ENCODE measurements at regions not wholly inside any gene's neighbourhood (a gene's known extent, or its start where the extent isn't known, plus 50 kb on each side); places are given as distances from the start of the nearest gene placed in this dataset.

DNA sequence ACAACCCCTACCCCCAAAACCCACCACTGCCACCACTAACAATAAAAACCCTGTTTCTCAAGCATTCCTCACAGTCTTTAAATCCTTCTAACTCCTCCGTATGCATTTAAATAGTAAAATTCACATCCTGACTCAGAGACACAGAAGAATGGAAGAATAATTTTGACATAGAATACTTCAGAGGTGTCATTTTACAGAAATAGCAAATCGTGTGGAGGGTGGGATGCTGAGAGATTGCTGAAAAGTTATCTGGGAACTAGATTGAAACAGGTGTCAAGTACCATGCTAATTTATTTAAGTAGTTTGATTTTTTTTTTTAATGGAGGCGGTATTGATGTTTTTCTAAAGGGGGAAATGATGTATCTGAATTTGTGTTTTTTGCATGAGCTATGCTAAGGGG lies 575.2 kb upstream of the TPK1 start (continued):
- TF ChIP-seq, protein P1, sequence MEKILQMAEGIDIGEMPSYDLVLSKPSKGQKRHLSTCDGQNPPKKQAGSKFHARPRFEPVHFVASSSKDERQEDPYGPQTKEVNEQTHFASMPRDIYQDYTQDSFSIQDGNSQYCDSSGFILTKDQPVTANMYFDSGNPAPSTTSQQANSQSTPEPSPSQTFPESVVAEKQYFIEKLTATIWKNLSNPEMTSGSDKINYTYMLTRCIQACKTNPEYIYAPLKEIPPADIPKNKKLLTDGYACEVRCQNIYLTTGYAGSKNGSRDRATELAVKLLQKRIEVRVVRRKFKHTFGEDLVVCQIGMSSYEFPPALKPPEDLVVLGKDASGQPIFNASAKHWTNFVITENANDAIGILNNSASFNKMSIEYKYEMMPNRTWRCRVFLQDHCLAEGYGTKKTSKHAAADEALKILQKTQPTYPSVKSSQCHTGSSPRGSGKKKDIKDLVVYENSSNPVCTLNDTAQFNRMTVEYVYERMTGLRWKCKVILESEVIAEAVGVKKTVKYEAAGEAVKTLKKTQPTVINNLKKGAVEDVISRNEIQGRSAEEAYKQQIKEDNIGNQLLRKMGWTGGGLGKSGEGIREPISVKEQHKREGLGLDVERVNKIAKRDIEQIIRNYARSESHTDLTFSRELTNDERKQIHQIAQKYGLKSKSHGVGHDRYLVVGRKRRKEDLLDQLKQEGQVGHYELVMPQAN (IDR thresholded peaks at IDR 0.05; ENCODE audit: borderline replicate concordance) = no peak
- no peak for TF ChIP-seq ZC3H4 (CRISPR knock-in tag; IDR thresholded peaks at IDR 0.05; ENCODE audit: borderline replicate concordance)

DNA sequence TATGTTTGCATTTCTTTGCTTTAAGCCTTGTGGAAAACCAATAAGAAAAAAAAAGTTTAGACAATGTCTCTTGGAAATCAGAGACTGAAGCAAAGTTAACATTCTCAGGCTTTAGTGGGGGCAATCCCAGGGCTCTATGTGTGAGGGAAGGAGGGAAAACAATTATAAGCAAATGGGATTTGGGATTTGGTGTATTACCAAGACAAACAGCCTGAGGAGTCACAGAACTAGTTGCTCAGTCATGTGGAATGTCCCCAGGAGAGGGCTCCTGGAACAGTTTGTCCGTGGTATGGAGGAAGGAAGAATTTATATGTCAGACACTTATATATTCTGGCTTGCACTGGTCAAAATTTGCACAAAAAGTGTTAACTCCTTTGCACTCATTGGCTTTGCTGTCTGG lies 562.9 kb upstream of the TPK1 start:
- no peaks in the 10 kb centered on the region for H3K79me2 ChIP-seq (ENCODE audit: control insufficient read depth, insufficient read depth, low read length)
- H3K27ac ChIP-seq (ENCODE audit: extremely low read depth, low read depth, low read length) = no peak overlapping the region
- no peaks in the 10 kb centered on the region for H3K4me1 ChIP-seq (replicated peaks in 1 of 2; ENCODE audit: control insufficient read depth in 2 of 2, insufficient read depth in 2 of 2, low read length in 2 of 2)
- ATAC-seq = no peak
- ChIA-PET CTCF (ENCODE audit: low intra/inter-chr PET ratio) (no interaction called here), POLR2A (no interaction called here)
- TF ChIP-seq PCBP2 (IDR thresholded peaks at IDR 0.05; ENCODE audit: low read depth, low read length, poor library complexity, severe bottlenecking) (no peak), ZNF583 (CRISPR knock-in tag; IDR thresholded peaks at IDR 0.05) (no peak), ZNF3 (CRISPR knock-in tag; IDR thresholded peaks at IDR 0.05) (no peak), ZNF431 (CRISPR knock-in tag; IDR thresholded peaks at IDR 0.05) (no peak)
- intact Hi-C loops (cut with micrococcal nuclease) = no loop called here
- DNase-seq (ENCODE audit: extremely low read depth in 1 of 4, low spot score in 3 of 4) = no peak
- no peak for FAIRE-seq
- no peak overlapping the region for H3K4me2 ChIP-seq (ENCODE audit: insufficient read depth, low read length)
- H3K36me3 ChIP-seq (ENCODE audit: control insufficient read depth, insufficient read depth, low read length) = no peaks in the 10 kb centered on the region
- H3K27me3 ChIP-seq (ENCODE audit: control insufficient read depth in 2 of 2, insufficient read depth in 2 of 2, low read length in 2 of 2) = no peaks in the 10 kb centered on the region
- WGBS (ENCODE audit: insufficient coverage, low coverage, missing lambda C conversion rate) = 0% methylated on average over 1 of the region's 1 CpG
- no peaks in the 10 kb centered on the region for H4K20me1 ChIP-seq (replicated peaks; ENCODE audit: control insufficient read depth, insufficient read depth, low read length)
- in situ Hi-C loops (cut with MboI) = no loop called here
- no peak overlapping the region for H3K4me3 ChIP-seq
- no peak overlapping the region for H2AFZ ChIP-seq (ENCODE audit: low read depth, low read length)
- H3K9me3 ChIP-seq (replicated peaks; ENCODE audit: control insufficient read depth, insufficient read depth, low read depth, low read length) = 0 out of 2 replicates have a peak, but pooled peaks cover 2% of the 10 kb centered on the region
- H3K9ac ChIP-seq (ENCODE audit: insufficient read depth in 1 of 2, low read depth in 2 of 2, low read length in 2 of 2) = no peak overlapping the region
- no TSS peak for BruUV-seq (replicated peaks)
- no peaks in the 10 kb centered on the region for H3K9me1 ChIP-seq (ENCODE audit: control insufficient read depth, insufficient read depth, low read length)

Data from K562 (cell line).